NCI-H2196 (cell line): ENCODE measurements at regions not wholly inside any gene's neighbourhood (a gene's known extent, or its start where the extent isn't known, plus 50 kb on each side); places are given as distances from the start of the nearest gene placed in this dataset.
A peak's percentile ranks its signal among the peaks of the same experiment; 100 is the strongest.

Experiments
- DNase-seq: peaks from one replicate; lab custom pipeline; 2025; ENCODE audit not compliant: unreplicated experiment; lab: John Stamatoyannopoulos, UW

DNA sequence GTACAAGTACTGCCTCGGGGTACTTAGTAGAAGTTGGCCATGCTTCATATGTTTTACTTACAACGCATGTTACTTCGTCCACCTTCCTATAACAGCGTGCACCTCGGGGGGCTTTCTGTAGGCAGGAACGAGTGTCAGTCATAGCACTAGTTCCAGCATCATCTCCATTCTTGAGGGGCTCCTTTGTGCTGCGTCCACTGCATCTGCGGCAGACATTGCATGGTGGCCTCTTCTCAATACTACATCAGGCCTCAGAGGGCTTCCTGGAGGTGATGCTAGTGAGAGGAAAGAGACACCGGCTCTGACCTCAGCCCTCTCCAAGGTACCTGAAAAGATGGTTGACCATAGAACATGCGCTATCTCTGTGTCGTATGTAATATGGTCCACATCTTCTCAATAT is 121.2 kb upstream of the RTL1 start:
- no peak for DNase-seq

DNA sequence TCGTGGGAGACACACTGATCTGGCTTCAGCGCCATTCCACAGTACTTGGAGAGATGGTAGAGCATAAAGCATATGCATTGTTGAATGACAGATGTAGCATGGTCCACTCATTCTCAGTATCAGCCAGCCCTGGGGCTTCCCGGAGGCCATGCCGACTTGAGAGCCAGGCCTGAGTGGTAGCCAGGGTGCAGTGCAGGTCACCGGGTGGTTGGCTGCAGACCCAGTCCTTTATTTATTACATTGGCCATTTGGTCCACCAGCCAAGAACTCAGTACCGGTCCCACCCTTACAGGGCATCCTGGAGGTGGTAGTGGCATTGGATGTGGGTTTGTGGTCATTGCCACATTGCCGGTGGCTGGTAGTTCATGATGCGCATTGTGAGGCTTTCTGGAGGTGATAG is 121.6 kb upstream of the RTL1 start:
- DNase-seq: no peak

DNA sequence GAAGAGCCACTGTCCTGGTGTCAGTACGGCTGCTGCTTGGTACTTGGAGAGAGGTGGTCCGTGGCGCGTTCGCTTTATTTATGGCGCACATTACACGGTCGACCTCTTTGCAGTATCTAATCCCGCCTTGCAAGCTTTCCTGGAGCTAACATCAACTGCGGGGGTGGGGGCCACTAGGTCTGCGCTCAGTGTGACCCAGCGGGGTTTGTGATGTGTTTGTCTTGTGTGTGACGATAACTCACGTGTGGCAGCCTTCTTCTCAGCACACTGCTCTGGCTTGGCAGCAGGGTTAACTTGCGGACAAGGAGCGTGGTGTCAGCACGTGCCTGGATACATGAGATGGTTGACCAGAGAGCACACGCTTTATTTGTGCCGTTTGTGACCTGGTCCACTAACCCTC is 122.2 kb upstream of the RTL1 start:
- DNase-seq: no peak

DNA sequence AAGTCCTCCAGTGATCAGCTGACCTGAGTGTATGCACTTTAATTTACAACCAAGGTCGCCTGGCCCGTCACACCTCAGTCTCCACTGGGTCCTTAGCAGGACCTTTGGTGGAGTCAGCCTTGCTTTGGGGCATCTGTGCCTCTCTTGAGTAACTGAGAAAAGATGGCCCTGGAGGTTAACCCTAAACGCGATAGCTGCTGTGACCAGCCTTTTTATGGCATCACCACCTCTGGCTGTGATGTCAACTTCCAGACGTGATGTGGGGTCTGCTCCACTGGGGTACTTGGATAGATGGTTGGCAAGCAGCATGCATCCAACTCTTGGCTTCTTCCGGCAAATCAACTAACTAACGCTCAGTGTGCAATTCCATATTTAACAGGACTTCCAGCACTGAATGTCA is 122.8 kb upstream of the RTL1 start:
- no peak for DNase-seq

DNA sequence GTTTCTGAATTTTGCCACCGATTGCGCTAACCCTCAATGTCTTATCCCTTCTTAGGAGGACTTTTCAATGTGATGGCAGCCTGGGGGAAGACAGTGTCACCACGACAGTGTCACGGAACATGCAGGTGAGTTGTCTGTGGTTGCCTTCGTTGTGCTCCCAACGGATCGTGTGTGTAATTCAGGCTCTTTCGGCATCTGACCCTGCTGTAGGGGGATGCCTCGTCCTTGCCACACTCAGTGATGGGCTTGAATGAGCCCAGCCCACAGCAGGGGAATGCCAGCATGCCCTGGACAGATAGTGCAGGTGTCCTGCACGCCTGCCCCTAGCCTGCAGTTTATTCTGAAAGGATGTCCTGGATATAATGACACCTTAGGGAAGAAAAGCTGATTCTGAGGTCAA is 123.8 kb upstream of the RTL1 start:
- no peak for DNase-seq

DNA sequence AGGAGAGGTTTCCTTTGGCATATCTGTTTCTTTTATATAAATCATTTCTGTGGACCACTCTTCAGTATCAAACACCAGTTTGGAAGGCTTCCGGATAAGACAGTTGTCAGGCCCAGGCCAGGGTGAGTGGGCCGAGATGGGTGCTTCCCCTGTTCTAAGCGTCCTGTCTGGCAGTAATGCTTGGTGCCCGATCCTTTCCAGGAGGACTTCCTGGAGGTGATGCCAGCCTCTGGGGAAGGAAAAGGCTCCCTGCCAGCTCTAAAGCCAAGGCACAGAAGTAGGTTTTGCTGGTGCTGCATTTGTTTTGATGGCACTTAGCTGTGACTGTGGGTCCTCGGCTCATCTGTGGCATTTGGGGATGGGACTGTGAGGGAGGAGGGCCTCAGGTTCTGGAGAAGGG is 124.4 kb upstream of the RTL1 start:
- no peak for DNase-seq

DNA sequence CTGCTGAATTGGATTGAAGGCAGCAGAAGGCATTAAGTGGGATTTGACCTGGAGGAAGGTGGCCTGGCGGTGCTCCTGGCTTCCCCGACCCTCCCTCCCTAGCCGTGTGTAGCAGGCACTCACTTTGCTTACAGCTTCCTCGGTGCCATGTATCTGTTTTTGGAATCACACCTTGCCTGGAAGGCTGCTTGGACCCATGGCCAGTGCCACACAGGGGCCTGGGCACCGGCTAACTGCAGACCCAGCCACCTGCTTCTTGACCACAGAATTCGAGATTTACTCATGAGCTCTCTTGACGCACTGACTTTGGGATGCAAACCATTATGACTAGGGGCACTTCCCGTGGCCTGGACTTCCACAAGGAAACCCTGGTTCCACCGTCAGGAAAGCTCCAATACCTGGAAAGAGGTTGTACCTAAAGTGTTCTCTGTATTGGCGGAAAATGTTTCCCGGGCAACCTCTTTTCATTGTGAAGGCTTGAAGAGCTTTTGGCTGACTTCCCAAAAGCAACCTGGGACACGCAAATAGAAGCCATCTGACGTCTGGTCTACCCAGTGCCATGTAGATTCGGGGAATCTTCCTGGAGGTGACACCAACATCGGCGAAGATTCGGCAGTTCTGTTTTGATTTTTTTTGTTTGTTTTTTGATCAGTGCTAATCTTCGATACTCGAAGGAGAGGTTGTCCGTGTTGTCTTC is 125.6 kb upstream of the RTL1 start:
- DNase-seq: peak; percentile 8

DNA sequence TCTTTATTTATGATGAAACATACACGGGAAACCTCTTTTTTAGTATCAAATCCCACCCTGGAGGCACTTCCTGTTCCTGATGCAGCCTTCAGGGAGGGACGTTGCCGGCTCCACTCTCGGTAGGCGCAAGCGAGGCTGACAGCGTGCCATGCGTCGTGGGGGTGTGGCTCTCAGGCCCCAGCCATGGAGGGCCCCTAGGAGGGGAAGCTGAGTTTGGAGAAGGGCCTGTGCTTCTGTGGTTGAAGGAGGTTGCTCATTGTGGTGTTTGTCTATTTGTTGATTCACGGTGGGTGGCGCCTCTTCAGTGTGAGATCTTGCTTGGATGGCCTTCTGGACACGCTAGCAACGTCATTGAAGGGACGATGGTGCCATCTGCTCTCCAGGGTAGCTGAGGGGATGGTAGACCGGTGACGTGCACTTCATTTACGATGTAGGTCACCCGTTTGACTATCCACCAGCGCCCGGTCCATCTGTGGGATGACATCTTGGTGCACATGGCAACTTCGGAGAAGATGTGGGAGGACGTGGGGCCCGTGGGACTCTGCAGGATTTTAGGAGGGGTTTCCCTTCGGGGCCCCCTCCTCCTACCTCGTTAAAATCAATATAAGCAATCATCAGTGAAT is 126.3 kb upstream of the RTL1 start:
- no peak for DNase-seq

DNA sequence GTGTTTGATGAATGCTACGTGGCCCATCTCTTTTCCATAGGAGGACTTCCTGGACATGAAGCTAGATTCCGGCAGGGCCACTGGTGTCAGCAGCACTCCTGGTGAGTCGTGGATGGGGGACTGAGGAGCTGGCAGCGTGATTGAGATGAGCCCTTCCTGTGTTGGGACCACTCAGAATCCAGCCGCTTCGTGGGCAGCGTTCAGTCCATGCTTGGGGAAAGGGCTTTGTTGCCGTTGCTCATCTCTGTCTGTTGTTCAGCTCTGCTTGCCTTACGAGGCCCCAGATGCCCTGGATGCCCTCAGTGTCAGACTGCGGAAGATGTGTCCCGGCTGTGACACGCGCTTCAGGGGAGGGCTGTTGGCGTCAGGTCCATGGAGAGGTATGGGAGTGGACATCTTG is 127.1 kb upstream of the RTL1 start:
- DNase-seq: no peak

DNA sequence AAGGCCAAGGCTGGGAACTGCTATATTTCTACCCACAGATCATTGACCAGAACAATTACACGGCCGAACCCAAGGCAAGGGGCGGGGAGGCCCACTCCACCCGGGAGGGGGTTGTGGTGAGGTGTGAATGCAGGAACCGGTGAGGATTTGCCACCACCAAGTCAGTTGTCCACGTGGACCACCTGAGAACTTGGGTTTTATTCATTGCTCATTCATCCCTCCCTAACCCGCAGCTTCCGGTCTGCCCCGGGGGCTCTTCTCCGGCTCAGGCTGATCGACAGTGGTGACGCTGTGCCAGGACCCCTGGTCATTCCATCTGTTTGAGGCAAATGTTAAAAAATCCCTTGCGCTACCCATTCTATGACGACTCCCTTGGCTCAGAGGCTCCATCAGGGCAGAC is 127.7 kb upstream of the RTL1 start:
- no peak for DNase-seq

DNA sequence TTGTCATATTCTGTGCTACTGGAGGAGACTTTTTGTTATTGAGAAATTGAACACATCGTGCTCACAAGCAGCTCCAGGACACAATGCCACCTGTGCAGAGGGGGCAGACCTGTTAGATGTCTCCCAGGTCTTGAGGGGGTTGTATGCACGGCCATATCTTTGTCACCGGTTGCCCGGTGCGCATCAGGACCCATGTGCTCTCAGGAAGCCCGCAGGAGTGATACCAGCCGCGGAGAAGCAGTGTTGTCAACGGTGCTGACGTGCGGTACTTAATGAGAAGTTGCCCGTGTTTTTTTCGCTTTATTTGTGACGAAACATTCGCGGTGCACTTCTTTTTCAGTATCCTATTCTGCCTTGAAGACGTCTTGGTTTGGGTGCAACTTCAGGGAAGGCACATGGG is 128.2 kb upstream of the RTL1 start:
- DNase-seq: no peak

DNA sequence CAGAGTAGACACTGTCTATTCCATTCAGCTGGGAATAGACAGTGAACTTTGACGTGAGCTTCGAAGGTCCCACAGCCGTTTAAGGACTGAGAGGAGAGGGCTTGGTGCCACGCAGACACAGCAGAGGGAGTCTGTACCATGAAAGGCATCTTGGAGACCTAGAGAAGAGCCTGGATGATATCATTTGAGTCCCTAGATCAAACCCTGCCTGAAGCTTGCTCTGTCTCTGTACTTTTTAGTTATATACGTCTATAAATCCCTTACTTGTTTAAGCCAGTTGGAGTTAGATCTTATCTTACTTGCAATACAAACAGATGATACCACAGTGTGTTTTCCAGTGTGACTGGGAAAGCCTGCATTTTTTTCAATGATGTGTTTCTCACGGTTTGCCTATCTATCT is 128.9 kb upstream of the RTL1 start:
- DNase-seq: no peak

DNA sequence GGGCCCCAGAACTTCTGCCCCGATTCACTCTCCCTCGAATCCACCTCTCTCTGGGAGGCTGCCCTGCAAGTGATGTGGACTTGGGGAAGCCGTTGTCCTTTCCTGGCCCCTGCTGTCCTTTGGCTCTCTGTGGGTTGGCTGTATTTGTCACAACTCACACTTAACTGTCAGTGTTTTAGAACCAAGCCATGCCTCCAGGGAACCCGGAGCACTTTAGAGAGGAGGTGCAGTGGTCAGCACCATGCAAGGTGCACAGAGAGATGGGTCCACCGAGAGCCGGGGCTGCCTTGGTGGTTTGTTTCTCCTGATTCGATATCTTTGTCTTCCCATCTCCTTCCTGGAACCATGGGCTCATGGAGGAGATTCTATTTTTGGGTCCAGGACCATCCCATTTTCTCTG is 129.5 kb upstream of the RTL1 start:
- no peak for DNase-seq

DNA sequence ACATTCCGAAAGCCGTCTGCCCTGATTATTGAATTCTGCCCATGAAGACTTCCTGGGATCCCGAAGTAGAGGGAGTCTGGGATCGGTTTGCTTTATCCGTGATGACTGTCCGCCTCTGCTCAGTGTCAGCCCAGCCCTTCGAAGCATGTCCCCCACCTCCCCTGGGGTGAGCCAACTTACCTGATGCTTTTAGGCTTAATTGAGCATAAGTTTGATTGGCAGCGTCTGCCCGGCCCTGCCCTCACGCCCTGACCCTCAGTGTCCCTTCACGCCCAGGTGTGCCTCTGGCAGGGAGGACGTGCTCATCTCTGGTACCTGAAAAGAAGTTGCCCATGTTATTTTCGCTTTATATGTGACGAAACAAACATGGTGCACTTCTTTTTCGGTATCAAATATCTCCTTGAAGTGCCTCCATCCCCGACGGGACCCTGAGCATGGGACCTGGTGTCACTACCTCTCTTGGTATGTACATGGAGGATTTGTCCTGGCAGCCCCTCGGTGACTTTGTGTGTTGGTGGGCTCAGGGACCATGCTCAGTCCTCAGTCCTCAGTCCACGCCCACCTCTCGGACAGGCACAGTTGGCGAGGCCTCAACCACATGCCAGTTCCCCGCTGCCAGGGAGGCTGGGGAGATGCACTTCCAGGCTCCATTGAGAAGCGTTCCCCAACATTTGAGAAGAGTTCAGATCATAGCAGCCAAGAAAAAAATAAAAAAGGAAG is 130.1 kb upstream of the RTL1 start:
- DNase-seq: no peak

DNA sequence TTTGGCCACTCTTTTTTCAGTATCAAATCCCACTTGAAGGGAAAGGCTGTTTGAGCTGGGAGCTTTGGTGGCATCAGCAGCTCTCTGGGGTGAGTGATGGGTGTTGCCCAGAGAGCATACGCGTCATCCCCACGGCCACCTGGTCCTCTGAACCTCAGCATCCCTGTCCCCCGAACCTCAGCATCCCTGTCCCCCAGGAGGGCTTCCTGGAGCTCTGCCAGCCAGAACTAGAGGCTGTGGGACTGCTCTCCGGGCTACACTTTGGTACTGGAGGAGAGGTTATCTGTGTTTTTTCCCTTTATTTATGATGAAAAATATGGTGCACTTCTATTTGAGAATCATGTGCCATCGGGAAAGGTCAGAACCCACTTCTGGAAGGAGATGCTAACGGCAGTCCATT is 131.5 kb upstream of the RTL1 start:
- no peak for DNase-seq

DNA sequence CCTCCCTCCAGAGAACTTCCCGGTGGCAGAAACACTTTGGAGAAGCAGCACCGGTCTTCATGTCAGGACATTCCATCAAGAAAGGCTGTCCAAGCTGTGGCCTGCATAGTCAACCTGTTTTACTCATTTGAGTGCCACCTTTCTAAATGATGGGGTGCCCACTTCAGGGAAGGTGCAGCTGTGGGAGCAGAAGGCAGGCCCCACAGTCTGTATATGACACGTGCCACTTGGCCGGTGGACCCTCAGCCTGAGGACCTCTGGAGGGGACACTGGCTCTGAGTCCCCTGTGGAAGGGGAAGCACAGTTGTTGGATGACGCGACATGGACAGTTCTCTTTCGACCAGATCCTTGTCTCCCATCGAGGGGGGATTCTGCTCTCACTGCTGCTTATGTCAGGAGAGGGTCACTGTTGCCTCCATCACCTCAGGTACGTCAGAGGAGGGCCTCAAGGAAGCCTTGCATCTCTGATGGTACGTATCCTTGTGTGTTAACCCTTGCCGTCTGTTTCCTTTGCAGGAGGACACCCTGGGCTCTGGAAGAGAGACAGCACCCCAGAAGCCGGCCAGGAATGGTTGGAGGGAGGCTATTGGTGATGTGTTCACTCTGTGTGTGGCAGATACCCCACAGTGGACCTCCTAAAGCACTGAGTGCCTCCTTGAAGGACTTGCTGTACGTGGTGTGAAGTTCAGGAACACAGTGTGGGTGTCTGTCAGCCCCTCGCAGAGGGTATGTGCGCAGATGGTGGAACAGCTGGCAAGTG is 132.1 kb upstream of the RTL1 start:
- DNase-seq: no peak

DNA sequence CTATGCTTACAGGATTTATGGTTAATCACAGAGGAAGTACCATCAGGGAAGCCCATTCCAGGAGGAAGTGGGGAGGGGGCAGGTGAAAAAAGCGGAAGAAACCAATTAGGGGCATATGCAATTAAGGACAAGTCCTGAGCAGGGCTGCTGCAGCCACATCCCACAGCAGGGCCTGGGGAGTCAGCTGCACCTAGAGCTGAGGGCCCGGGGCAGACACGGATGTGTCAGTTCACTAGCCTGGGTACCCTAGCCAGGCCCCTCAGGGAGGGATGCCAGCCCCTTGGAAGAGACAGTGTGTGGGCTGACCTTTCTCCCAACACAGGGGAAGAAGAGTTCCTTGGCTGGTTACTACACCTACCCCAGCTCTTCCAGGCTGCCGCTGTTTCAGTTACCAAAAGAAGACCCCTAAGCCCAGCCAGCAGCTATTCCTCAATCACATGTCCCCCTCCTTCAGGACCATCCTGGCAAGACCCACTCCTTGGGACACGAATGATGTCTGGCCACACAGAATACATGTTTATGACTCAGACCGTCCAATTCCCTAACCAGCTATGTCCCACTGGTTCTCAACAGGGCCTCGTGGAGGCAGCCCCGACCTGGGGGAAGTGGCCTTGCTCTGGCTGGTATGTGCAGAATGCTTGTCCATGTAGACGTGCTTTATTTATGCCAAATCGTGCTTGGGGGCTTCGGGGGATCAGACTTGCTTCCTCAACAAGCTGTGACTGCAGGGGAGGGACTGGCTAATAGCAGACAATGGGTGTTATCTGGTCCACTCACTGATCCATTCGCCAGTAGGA is 133.7 kb upstream of the RTL1 start:
- DNase-seq: no peak

DNA sequence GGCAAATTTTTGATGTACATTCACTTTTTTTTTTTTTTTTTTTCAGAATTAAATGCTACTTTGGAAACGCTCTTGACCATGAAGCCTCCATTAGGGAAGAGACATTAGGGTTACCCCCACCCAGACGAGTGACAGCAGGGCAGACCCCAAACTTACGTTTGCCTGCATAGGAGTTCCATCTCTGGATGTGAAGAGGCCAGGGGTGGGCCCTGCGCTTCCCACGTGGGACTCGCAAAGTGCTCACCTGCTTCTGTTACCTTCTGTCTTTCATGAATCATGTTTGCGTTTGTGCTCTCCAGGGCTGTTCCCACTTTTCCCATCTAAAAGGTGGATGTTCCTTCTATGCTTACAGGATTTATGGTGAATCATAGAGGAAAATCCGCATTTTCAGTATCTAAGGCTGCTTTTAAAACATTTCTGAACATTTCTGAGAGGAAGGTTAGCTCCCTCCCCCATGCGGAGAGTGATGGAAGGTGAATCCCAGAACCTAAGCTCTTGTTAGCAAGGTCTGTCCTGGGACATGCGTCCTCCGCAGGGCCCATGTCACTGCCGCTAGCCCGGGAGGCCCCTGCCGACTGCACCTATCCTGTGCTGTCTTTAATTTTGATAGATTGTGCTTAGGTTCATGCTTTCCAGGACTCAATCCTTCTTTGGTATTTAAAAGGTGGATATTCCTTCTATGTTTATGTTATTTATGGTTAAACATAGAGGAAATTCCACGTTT is 135.7 kb upstream of the RTL1 start:
- no peak for DNase-seq

DNA sequence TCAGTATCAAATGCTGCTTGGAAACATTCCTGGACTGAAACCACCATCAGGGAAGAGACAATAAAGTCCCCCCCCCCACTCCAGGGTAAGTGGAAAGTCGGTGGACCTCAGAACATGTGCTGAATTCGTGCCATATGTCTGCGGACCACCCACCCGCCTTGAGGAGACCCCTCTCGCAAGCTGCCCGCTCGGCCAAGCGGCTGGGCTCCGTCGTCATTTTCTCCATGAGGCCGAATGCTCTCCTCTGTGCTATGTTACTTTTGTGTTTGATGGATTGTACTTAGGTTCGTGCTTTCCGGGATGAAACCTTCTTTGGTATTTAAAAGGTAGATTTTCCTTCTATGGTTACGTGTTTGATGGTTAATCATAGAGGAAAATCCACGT is 136.2 kb upstream of the RTL1 start:
- DNase-seq: no peak
